GM23248 (cell line): ENCODE measurements at regions not wholly inside any gene's neighbourhood (a gene's known extent, or its start where the extent isn't known, plus 50 kb on each side); places are given as distances from the start of the nearest gene placed in this dataset.
"Not testable (repeated sequence)": the region's sequence is repeated elsewhere in the genome, so short reads cannot be mapped to it uniquely, and the experiment has no call there.

Source experiments
- DNase-seq: peaks from one replicate; pipeline ENCODE4 v3.0.0-alpha.2; 2015
- H2AFZ ChIP-seq: fragments of 200-600 bp; sonication (generic); 2 replicates; pipeline ENCODE4 v1.6.1; 2016; ENCODE audit warnings: antibody characterized with exemption
- H3F3A ChIP-seq: fragments of 200-600 bp; sonication (generic); 2 replicates; pipeline ENCODE4 v1.6.1; 2016; ENCODE audit warnings: mild to moderate bottlenecking, antibody characterized with exemption, mixed run types; ENCODE audit not compliant: insufficient read depth
- H3K27ac ChIP-seq: fragments of 200-600 bp; sonication (generic); 2 replicates; pipeline ENCODE4 v1.5.1; 2016; ENCODE audit warnings: mild to moderate bottlenecking
- H3K27me3 ChIP-seq: fragments of 200-600 bp; sonication (generic); replicated peaks from 2 replicates; pipeline ENCODE4 v1.6.1; 2016; ENCODE audit warnings: mild to moderate bottlenecking; ENCODE audit not compliant: insufficient read depth
- H3K36me3 ChIP-seq: fragments of 200-600 bp; sonication (generic); 2 replicates; pipeline ENCODE4 v1.6.1; 2016; ENCODE audit warnings: low read depth, mild to moderate bottlenecking
- H3K4me1 ChIP-seq: fragments of 200-600 bp; sonication (generic); 2 replicates; pipeline ENCODE4 v1.6.1; 2016; ENCODE audit warnings: mild to moderate bottlenecking; ENCODE audit not compliant: insufficient read depth
- H3K4me2 ChIP-seq: fragments of 200-600 bp; sonication (generic); one replicate; pipeline ENCODE4 v1.6.1; 2016; ENCODE audit warnings: mild to moderate bottlenecking; ENCODE audit not compliant: unreplicated experiment
- H3K4me3 ChIP-seq: fragments of 200-600 bp; sonication (generic); 2 replicates; pipeline ENCODE4 v1.5.1; 2016; ENCODE audit warnings: mild to moderate bottlenecking
- H3K79me2 ChIP-seq: fragments of 200-600 bp; sonication (generic); 2 replicates; pipeline ENCODE4 v1.6.1; 2016; ENCODE audit warnings: mild to moderate bottlenecking; ENCODE audit not compliant: insufficient read depth
- H3K9ac ChIP-seq: fragments of 200-600 bp; sonication (generic); 2 replicates; pipeline ENCODE4 v1.6.1; 2016; ENCODE audit warnings: mild to moderate bottlenecking
- H3K9me2 ChIP-seq: fragments of 200-600 bp; sonication (generic); 2 replicates; pipeline ENCODE4 v1.6.1; 2016; ENCODE audit warnings: mixed run types, mild to moderate bottlenecking, moderate library complexity; ENCODE audit not compliant: insufficient read depth
- H3K9me3 ChIP-seq: fragments of 200-600 bp; sonication (generic); one replicate; pipeline ENCODE4 v1.6.1; 2017; ENCODE audit warnings: low read depth
- H4K20me1 ChIP-seq: fragments of 200-600 bp; sonication (generic); 2 replicates; pipeline ENCODE4 v1.6.0; 2016; ENCODE audit not compliant: insufficient read depth
- EZH2 ChIP-seq: fragments of 200-600 bp; sonication (generic); IDR thresholded peaks from 2 replicates; pipeline ENCODE4 v1.6.1; 2018; ENCODE audit warnings: antibody characterized with exemption, mild to moderate bottlenecking; ENCODE audit not compliant: insufficient read depth, poor library complexity, severe bottlenecking
- EZH2phosphoT487 ChIP-seq: fragments of 200-600 bp; sonication (generic); IDR thresholded peaks from 2 replicates; pipeline ENCODE4 v1.6.1; 2018; ENCODE audit warnings: antibody characterized with exemption, moderate library complexity, mild to moderate bottlenecking, low read depth; ENCODE audit not compliant: insufficient read depth
- WGBS, 2 experiments: methylation state at CpG; one replicate each; pipeline ENCODE4 v1.1.6; 2015 to 2017; ENCODE audit warnings: low lambda C conversion rate in 2 of 2, low coverage in 1 of 2; ENCODE audit errors: missing lambda C conversion rate in 2 of 2; 5-methylcytosine and 5-hydroxymethylcytosine counted together
- in situ Hi-C: fragments of 300-500 bp; cut with MboI; formaldehyde crosslinking; loops from 2 replicates; pipeline ENCODE4 v1.15.0; 2020

DNA sequence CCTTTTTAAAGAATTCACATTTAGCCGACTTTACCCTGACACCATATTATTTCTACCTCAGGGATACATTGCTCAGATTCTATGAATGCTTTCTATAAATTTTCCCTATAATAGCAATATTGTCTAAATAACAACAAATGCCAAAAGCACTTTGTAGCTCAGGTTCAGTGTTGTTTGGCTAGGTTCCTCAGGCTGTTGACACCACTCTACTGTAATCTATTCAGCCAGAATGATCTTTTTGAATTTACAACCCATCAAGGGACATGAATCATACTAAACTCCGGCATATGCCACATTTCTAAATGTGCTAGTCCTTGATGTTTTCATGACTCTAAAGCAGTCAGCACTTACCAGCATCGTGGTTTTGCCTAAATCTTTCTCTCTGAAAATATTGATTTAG is 641.5 kb upstream of the CDH10 start:
- WGBS, 2 experiments, result 2 to 3% methylated on average over 3 of the region's 3 CpGs

DNA sequence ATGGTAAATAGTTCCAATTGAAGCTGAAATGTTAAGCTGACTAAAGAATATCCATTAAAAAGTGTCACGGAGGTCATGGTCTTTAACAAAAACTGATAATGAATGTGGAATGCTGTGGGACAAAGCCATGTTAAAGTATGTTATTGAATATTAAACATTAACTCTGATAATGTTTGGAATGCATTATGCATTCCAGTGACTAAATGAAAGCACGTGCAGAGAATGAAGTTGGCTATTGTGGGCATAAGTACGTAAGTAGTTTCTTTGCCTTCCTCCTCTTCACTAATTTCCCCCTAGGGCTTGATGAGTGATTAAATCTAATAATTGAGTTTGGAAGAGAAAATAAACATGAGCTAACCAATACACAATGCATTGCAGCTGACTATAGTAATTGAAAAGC is 640.4 kb upstream of the CDH10 start:
- no peak for DNase-seq
- Histone ChIP-seq H3K79me2 (no peaks in the 10 kb centered on the region), H3K36me3 (no peaks in the 10 kb centered on the region), H3K9me2 (no peaks in the 10 kb centered on the region), H4K20me1 (no peaks in the 10 kb centered on the region), H3K4me3 (no peak overlapping the region), H3K27ac (no peak overlapping the region), H3K27me3 (no peaks in the 10 kb centered on the region), H3F3A (no peaks in the 10 kb centered on the region), H3K4me2 (no peak overlapping the region), H3K9ac (no peak overlapping the region), H3K9me3 (no peaks in the 10 kb centered on the region), H3K4me1 (no peaks in the 10 kb centered on the region), H2AFZ (no peak overlapping the region)
- WGBS, 2 experiments, result 2 to 8% methylated on average over 3 of the region's 3 CpGs
- no peak for TF ChIP-seq EZH2phosphoT487
- TF ChIP-seq EZH2, result no peak
- in situ Hi-C loops, result no loop called here

More for the DNA sequence above, 641.5 kb upstream of the CDH10 start:
- no peak for TF ChIP-seq EZH2
- TF ChIP-seq EZH2phosphoT487, result no peak
- Histone ChIP-seq H3K9me2 (no peaks in the 10 kb centered on the region), H3K4me3 (no peak overlapping the region), H3K9me3 (no peaks in the 10 kb centered on the region), H3K4me2 (no peak overlapping the region), H2AFZ (no peak overlapping the region), H3K79me2 (no peaks in the 10 kb centered on the region), H3K27ac (no peak overlapping the region), H3K4me1 (no peaks in the 10 kb centered on the region), H3F3A (no peaks in the 10 kb centered on the region), H3K36me3 (no peaks in the 10 kb centered on the region), H4K20me1 (no peaks in the 10 kb centered on the region), H3K9ac (no peak overlapping the region), H3K27me3 (no peaks in the 10 kb centered on the region)
- DNase-seq, result no peak
- in situ Hi-C loops, result no loop called here

DNA sequence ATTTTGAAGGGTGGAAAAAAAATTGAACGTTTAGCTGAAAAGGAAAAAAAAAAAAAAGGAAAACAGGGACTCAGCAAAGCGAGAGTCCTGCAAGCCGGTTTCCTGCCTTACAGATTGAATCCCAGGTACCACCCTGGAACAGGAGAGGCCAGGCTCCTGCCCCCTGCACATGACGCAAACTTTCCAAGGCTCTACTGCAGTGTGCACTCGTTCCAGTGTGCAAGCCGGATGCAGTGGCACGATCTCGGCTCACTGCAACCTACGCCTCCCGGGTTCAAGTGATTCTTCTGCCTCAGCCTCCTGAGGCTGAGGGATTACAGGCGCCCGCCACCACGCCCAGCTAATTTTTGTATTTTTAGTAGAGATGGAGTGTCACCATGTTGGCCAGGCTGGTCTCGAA is 618.7 kb upstream of the CDH10 start:
- H3K4me1 ChIP-seq, H3K9ac ChIP-seq, H3K9me2 ChIP-seq, H3F3A ChIP-seq, H4K20me1 ChIP-seq, H3K27ac ChIP-seq, in situ Hi-C loops, DNase-seq, H3K27me3 ChIP-seq, H3K36me3 ChIP-seq, H3K4me3 ChIP-seq, H3K4me2 ChIP-seq, H3K79me2 ChIP-seq, H2AFZ ChIP-seq, H3K9me3 ChIP-seq: not testable (repeated sequence)
- 41 to 44% methylated on average over 14 of the region's 14 CpGs for WGBS, 2 experiments

DNA sequence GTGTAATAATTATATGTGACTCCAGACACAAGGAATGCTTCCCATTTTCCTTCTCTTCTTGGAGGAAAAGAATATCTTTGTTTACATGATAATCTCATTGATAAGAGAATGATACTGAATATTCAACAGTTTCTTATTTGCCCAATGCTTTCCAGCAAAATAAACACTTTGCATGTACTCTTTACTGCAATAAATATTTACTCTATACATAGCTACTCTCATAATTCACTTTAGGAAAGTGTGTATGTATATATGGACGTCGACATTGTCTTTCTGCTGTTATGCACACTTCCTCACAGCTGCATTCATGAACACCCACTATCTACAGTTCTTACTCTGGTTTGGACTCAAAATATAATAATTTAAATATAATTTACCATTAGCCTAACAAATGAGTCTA is 617.4 kb upstream of the CDH10 start:
- H3K9me3 ChIP-seq, result no peaks in the 10 kb centered on the region
- 28 to 40% methylated on average over 2 of the region's 2 CpGs for WGBS, 2 experiments
- H3K4me2 ChIP-seq, result no peak overlapping the region

DNA sequence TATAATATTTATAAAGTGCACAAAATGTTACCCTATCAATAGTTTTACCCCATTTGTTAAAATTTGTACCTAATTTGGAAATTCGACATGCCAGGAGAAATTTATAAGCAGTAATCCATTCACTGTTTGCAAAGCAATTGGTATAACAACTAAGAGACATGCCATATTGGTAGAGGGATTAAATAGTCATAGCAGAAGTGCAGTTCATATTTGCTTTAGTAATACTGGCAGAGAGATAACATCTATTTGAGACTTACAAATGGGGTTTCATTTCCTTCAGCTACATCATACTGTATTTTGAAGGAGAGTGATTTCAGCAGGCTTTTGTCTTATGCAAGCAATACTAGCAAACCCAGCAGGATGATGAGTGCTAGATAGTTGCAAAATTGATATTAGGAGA is 610.4 kb upstream of the CDH10 start:
- H3K9me2 ChIP-seq, result no peaks in the 10 kb centered on the region
- no peak overlapping the region for H3K4me2 ChIP-seq
- no peak for DNase-seq
- H3K36me3 ChIP-seq, result no peaks in the 10 kb centered on the region
- H3K27me3 ChIP-seq, result no peaks in the 10 kb centered on the region
- H3K4me3 ChIP-seq, result no peak overlapping the region
- H2AFZ ChIP-seq, result no peak overlapping the region
- H4K20me1 ChIP-seq, result no peaks in the 10 kb centered on the region
- TF ChIP-seq EZH2, result no peak
- TF ChIP-seq EZH2phosphoT487, result no peak
- no peaks in the 10 kb centered on the region for H3K79me2 ChIP-seq
- H3F3A ChIP-seq, result no peaks in the 10 kb centered on the region
- 2 to 7% methylated on average over 1 of the region's 1 CpG for WGBS, 2 experiments
- in situ Hi-C loops, result no loop called here
- H3K9me3 ChIP-seq, result no peaks in the 10 kb centered on the region
- H3K9ac ChIP-seq, result no peak overlapping the region
- no peaks in the 10 kb centered on the region for H3K4me1 ChIP-seq
- H3K27ac ChIP-seq, result no peak overlapping the region

More for the DNA sequence above, 617.4 kb upstream of the CDH10 start:
- no peaks in the 10 kb centered on the region for H3K9me2 ChIP-seq
- DNase-seq, result no peak
- no peak overlapping the region for H3K9ac ChIP-seq
- H2AFZ ChIP-seq, result no peak overlapping the region
- H4K20me1 ChIP-seq, result no peaks in the 10 kb centered on the region
- H3F3A ChIP-seq, result no peaks in the 10 kb centered on the region
- H3K27me3 ChIP-seq, result no peaks in the 10 kb centered on the region
- no peak overlapping the region for H3K27ac ChIP-seq
- TF ChIP-seq EZH2 (no peak), EZH2phosphoT487 (no peak)
- H3K4me1 ChIP-seq, result no peaks in the 10 kb centered on the region
- H3K4me3 ChIP-seq, result no peak overlapping the region
- H3K79me2 ChIP-seq, result no peaks in the 10 kb centered on the region
- H3K36me3 ChIP-seq, result no peaks in the 10 kb centered on the region
- in situ Hi-C loops, result no loop called here
